ENCODE measurements at regions not wholly inside any gene's neighbourhood (a gene's known extent, or its start where the extent isn't known, plus 50 kb on each side); places are given as distances from the start of the nearest gene placed in this dataset.

DNA sequence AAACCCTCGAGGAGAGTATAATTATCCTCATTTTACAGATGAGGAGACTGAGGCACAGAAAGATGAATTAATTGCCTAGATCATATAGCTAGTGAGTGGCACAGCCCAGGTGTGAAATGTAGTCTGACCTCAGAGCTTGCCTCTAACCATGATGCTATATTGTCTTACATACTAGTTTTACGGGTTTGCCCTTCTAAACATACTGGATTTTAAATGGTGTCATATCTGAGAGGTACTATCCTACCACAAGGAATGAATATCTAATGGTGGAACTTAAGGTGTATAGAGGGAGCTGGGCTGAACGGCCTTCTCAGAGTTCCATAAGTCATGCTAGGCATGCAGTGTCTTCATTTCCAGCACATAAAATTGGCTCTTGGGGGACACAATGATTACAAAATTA lies 77.9 kb upstream of the EDEM3 start:
- Histone ChIP-seq H2AFZ (ENCODE audit: low read length) (no peak overlapping the region), H3K27me3 (ENCODE audit: control insufficient read depth in 1 of 2, insufficient read depth in 2 of 2, low read length in 2 of 2) (peaks cover 0 to 10% of the 10 kb centered on the region in 2 experiments; a peak in 1 of 5 replicates), H3K4me3 (replicated peaks in 1 of 3; ENCODE audit: insufficient read depth in 1 of 3, low read depth in 2 of 3, low read length in 3 of 3) (no peak overlapping the region), H3K4me1 (ENCODE audit: insufficient read depth, low read length) (no peaks in the 10 kb centered on the region), H3K9ac (ENCODE audit: insufficient read depth, low read depth, low read length) (no peak overlapping the region), H3K79me2 (ENCODE audit: insufficient read depth, low read length) (no peaks in the 10 kb centered on the region), H4K20me1 (ENCODE audit: insufficient read depth, low read length) (no peaks in the 10 kb centered on the region), H3K4me2 (ENCODE audit: low read depth, low read length) (no peak overlapping the region), H3K27ac (ENCODE audit: extremely low read length, insufficient read depth, low read length) (no peak overlapping the region), H3K9me3 (ENCODE audit: low read length) (no peaks in the 10 kb centered on the region), H3K36me3 (replicated peaks in 1 of 2; ENCODE audit: control insufficient read depth in 1 of 2, insufficient read depth in 2 of 2, low read length in 2 of 2) (no peaks in the 10 kb centered on the region)
- FAIRE-seq, result no peak
- in situ Hi-C loops (cut with HindIII; ENCODE audit: extremely low pct_ligation_motif_present, low pct_unique_long_range_greater_than_20kb), result no loop called here
- intact Hi-C loops (cut with micrococcal nuclease; ENCODE audit: unreplicated experiment), result no loop called here
- DNase-seq (ENCODE audit: low spot score), result no peak
- TF ChIP-seq E2F5 (CRISPR knock-in tag; conservative IDR thresholded peaks at IDR 0.05) (no peak), ZNF891 (CRISPR knock-in tag; IDR thresholded peaks at IDR 0.05) (no peak), HOXA9 (CRISPR knock-in tag; IDR thresholded peaks at IDR 0.05; ENCODE audit: borderline replicate concordance) (no peak), PRMT3 (CRISPR knock-in tag; IDR thresholded peaks at IDR 0.05; ENCODE audit: borderline replicate concordance, low read depth) (no peak), ZNF644 (CRISPR knock-in tag; IDR thresholded peaks at IDR 0.05; ENCODE audit: low read depth) (no peak), RFXANK (CRISPR knock-in tag; IDR thresholded peaks at IDR 0.05) (no peak), HNRNPL (IDR thresholded peaks at IDR 0.05; ENCODE audit: low read depth, low read length) (no peak), TBX2 (CRISPR knock-in tag; IDR thresholded peaks at IDR 0.05; ENCODE audit: borderline replicate concordance) (no peak), FOXM1 (CRISPR knock-in tag; IDR thresholded peaks at IDR 0.05) (no peak), ZNF580 (CRISPR knock-in tag; IDR thresholded peaks at IDR 0.05; ENCODE audit: borderline replicate concordance, low read depth) (no peak), RBM22 (optimal IDR thresholded peaks at IDR 0.05; ENCODE audit: low read length) (no peak), ZNF510 (CRISPR knock-in tag; IDR thresholded peaks at IDR 0.05; ENCODE audit: low read depth) (no peak), THAP11 (CRISPR knock-in tag; IDR thresholded peaks at IDR 0.05) (no peak), KDM2A (CRISPR knock-in tag; IDR thresholded peaks at IDR 0.05; ENCODE audit: borderline replicate concordance, low read depth) (no peak), ZMYM3 (CRISPR knock-in tag; IDR thresholded peaks at IDR 0.05) (no peak), ZNF816 (CRISPR knock-in tag; IDR thresholded peaks at IDR 0.05; ENCODE audit: borderline replicate concordance) (no peak), ZBTB43 (CRISPR knock-in tag; conservative IDR thresholded peaks at IDR 0.05) (no peak)
- TF ChIP-seq, protein P1, sequence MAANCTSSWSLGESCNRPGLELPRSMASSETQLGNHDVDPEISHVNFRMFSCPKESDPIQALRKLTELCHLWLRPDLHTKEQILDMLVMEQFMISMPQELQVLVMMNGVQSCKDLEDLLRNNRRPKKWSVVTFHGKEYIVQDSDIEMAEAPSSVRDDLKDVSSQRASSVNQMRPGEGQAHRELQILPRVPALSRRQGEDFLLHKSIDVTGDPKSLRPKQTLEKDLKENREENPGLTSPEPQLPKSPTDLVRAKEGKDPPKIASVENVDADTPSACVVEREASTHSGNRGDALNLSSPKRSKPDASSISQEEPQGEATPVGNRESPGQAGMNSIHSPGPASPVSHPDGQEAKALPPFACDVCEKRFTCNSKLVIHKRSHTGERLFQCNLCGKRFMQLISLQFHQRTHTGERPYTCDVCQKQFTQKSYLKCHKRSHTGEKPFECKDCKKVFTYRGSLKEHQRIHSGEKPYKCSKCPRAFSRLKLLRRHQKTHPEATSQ (CRISPR knock-in tag; IDR thresholded peaks at IDR 0.05; ENCODE audit: borderline replicate concordance), result no peak
- TF ChIP-seq, protein P2, sequence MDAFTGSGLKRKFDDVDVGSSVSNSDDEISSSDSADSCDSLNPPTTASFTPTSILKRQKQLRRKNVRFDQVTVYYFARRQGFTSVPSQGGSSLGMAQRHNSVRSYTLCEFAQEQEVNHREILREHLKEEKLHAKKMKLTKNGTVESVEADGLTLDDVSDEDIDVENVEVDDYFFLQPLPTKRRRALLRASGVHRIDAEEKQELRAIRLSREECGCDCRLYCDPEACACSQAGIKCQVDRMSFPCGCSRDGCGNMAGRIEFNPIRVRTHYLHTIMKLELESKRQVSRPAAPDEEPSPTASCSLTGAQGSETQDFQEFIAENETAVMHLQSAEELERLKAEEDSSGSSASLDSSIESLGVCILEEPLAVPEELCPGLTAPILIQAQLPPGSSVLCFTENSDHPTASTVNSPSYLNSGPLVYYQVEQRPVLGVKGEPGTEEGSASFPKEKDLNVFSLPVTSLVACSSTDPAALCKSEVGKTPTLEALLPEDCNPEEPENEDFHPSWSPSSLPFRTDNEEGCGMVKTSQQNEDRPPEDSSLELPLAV (CRISPR knock-in tag; conservative IDR thresholded peaks at IDR 0.05; ENCODE audit: low read depth), result no peak
- ChIA-PET CTCF (ENCODE audit: low intra/inter-chr PET ratio, low total read pairs) (no interaction called here), POLR2A (no interaction called here)
- no peak for ATAC-seq
- 0% methylated on average over 3 of the region's 3 CpGs for WGBS (ENCODE audit: low lambda C conversion rate)
- BruUV-seq (replicated peaks), result no TSS peak
